ENCODE measurements at regions not wholly inside any gene's neighbourhood (a gene's known extent, or its start where the extent isn't known, plus 50 kb on each side); places are given as distances from the start of the nearest gene placed in this dataset.
"Not testable (repeated sequence)": the region's sequence is repeated elsewhere in the genome, so short reads cannot be mapped to it uniquely, and the experiment has no call there.

DNA sequence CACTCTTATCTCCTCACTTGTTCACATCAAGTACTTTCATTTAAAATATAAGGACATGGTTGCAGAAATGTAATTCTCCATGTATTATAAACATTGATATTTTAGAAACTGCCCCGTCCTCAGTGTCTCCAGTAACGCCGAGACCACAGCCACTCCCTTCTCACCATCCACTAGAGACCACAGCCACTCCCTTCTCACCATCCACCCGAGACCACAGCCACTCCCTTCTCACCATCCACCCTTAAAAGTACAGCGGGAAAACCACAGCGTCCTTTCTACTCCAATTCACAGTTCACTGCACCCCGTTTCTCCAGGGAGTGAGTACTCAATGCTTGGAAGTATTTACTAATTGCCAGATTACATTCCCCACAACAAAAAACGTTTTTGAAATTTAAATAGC is 1452.2 kb upstream of the ACVR2A start:
- H3K4me3 ChIP-seq (ENCODE audit: low read depth, low read length), result no peak overlapping the region
- DNase-seq (ENCODE audit: low read depth), result no peak

DNA sequence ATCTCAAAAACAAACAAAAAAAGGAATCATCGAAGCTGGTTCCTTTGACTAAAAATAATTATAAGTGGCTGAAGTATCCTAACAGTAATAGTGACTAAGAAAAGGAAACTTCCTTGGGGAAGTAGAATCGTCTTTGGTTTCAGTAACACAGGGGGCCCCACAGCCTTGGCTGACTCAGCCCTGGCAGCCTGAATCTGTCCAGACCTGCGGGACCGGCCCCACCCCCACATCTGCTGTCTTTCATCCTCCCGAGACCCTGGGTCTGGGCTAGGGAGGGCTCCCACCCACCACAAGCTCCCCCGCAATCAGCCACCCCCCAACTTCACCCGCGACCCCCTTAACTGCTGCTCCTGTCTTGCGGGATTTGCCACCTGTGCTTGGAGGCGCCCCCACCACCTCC is 1452.6 kb upstream of the ACVR2A start:
- no peak for TF ChIP-seq CTCF (IDR thresholded peaks at IDR 0.05; ENCODE audit: insufficient read depth, low read depth, low read length)
- no peak overlapping the region for H3K4me3 ChIP-seq (ENCODE audit: low read depth, low read length)
- DNase-seq (ENCODE audit: low read depth), result no peak

More for the DNA sequence above, 1452.2 kb upstream of the ACVR2A start:
- TF ChIP-seq CTCF (IDR thresholded peaks at IDR 0.05; ENCODE audit: insufficient read depth, low read depth, low read length), result no peak

- DNase-seq (ENCODE audit: low read depth), result peak; percentile 16
- no peak for TF ChIP-seq CTCF (IDR thresholded peaks at IDR 0.05; ENCODE audit: insufficient read depth, low read depth, low read length)
- no peak overlapping the region for H3K4me3 ChIP-seq (ENCODE audit: low read depth, low read length)
Measured at GRCh38 chr2:146388757-146389156, 1456.1 kb upstream of the ACVR2A start.

GRCh38 chr2:146386096-146386495 is 1458.7 kb upstream of the ACVR2A start:
- DNase-seq (ENCODE audit: low read depth), result no peak
- no peak for TF ChIP-seq CTCF (IDR thresholded peaks at IDR 0.05; ENCODE audit: insufficient read depth, low read depth, low read length)

DNA sequence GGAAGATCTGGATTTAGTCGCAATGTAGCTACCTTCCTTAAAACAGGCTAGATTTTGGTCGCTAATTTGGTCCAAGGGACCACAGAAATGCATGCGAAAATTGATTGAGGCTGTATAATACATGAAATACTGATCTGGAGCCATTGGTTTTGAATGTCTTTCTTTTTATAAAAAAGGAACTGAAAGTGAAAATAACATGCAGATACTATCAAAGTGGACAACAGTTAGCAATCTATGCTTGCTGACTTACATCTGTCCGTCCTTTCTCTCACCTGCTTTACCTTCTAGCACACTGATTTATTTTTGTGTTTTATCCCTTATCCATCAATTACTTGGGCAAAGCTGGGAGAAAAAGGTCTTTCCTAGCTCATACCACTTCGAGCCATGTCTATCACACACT is 1459.8 kb upstream of the ACVR2A start:
- no peak for DNase-seq (ENCODE audit: low read depth)
- no peak for TF ChIP-seq CTCF (IDR thresholded peaks at IDR 0.05; ENCODE audit: insufficient read depth, low read depth, low read length)
- no peak overlapping the region for H3K4me3 ChIP-seq (ENCODE audit: low read depth, low read length)

More at GRCh38 chr2:146386096-146386495, 1458.7 kb upstream of the ACVR2A start:
- no peak overlapping the region for H3K4me3 ChIP-seq (ENCODE audit: low read depth, low read length)

GRCh38 chr2:146376511-146377064 is 1468.2 kb upstream of the ACVR2A start:
- no peak for DNase-seq (ENCODE audit: low read depth)
- TF ChIP-seq CTCF (IDR thresholded peaks at IDR 0.05; ENCODE audit: insufficient read depth, low read depth, low read length), result no peak
- no peak overlapping the region for H3K4me3 ChIP-seq (ENCODE audit: low read depth, low read length)

DNA sequence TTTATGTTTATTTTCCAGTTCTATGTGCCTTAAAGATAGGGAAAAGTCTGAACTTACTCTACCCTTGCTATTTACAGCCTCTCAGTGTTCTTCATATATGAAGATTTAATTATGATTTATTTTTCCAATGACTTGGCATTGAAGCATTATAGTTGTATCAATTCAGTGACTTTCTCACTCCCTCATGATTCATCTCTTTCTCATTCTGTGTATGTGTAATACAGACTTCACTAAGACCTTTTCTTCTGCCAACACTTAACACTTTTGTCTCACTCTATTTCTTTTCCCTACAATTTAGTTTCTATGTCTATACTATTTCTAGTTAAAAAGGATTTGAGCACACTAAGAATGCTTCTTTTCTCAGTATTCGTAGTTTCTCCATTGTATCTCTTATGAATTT is 1470.3 kb upstream of the ACVR2A start:
- no peak for DNase-seq (ENCODE audit: low read depth)
- H3K4me3 ChIP-seq (ENCODE audit: low read depth, low read length), result no peak overlapping the region
- TF ChIP-seq CTCF (IDR thresholded peaks at IDR 0.05; ENCODE audit: insufficient read depth, low read depth, low read length), result no peak

- DNase-seq (ENCODE audit: low read depth); H3K4me3 ChIP-seq (ENCODE audit: low read depth, low read length): not testable (repeated sequence)
Measured at GRCh38 chr2:146371364-146371763, 1473.5 kb upstream of the ACVR2A start.
